MV-4-11 (cell line): ENCODE measurements at regions not wholly inside any gene's neighbourhood (a gene's known extent, or its start where the extent isn't known, plus 50 kb on each side); places are given as distances from the start of the nearest gene placed in this dataset.
"Not testable (repeated sequence)": the region's sequence is repeated elsewhere in the genome, so short reads cannot be mapped to it uniquely, and the experiment has no call there.

Experiments
- DNase-seq: peaks from one replicate; lab custom pipeline; 2025; lab: John Stamatoyannopoulos, UW

DNA sequence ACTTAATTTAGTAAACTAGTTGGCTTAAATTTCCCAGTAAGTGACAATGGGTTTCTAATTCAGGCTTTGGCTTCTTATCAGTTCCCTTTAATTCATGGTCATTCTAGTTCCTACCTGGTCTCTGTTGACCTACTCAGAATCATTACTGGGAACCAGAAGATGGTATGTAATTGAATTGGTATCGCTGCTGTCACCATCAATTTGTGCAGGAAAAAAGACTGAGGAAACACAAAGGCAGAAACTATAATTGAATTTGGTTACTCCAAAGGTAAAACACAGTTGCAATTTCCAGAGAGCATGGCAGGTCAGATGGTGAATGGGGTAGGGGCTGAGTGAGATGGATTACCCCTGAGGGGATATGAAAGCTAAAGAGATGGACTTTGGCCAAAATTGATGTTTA lies 226.5 kb upstream of the GAP43 start:
- no peak for DNase-seq

DNA sequence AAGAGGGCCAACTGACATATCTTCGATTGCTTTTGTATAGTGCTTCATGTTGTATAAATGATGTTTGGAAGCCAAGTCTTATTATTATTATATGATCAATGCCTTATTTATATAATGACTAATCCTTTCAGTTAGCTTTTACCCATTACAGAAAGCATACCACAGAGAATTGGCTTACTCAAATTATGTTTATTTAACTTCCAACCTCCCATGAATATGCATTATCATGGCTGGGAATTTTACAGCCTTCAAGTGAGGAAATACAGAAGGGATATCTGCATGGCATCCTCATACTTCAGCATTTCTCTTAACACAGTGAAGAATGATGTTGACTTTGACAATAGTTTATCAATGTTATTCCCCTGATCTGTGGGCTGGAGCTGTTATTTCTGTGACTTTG lies 225.9 kb upstream of the GAP43 start:
- no peak for DNase-seq

- DNase-seq: no peak
Measured at GRCh38 chr3:115398506-115398905, 224.8 kb upstream of the GAP43 start.

- DNase-seq: no peak
Measured at GRCh38 chr3:115399750-115400149, 223.6 kb upstream of the GAP43 start.

DNA sequence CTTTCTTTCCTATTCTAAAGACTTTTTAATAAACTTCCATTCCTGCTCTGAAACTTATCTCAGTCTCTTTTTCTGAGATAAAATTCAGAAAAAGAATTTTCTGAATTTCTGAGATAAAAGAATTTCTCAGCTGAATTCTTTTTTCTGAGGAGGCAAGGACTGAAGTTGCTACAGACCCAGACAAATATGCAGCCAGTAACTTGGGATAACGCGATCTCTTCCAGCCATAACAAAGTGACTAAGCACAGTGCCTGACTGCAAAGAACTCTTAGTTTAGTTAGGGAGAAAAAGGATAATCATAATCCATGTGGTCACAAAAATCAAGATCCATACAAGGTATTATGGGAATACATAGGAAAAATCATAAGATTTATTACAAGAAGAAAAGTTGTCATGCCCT lies 222.0 kb upstream of the GAP43 start:
- DNase-seq: no peak

DNA sequence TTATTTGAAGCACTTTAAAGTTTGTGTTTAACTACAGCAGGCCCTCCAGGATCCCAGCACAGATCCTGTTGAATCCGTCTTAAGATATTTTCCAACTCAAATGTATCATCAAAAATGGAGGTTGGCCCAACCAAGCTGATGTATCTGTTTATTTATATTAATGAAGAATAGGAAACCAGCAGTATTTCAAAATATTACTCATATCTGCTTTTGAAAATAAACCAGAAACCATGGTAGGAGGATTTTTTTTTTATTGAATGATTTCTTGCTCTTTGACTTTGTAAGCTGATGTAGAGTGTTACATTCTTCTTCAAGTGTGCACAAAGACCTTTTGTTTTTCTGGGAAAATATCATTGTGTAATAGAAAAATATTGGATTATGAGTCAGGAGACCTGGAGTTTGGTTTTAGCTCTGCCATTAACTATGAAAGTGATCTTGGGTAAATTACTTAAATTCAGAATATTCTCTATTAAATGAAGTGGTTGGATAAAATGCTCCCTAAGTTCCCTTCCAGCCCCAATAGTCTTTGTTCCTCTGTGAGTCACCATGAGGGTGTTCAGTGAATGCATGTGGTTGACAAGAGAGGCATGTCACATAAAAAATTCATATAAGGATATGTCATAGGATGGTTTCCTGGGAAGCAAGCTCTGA lies 221.3 kb upstream of the GAP43 start:
- no peak for DNase-seq

- DNase-seq: no peak
Measured at GRCh38 chr3:115402651-115403050, 220.7 kb upstream of the GAP43 start.

DNA sequence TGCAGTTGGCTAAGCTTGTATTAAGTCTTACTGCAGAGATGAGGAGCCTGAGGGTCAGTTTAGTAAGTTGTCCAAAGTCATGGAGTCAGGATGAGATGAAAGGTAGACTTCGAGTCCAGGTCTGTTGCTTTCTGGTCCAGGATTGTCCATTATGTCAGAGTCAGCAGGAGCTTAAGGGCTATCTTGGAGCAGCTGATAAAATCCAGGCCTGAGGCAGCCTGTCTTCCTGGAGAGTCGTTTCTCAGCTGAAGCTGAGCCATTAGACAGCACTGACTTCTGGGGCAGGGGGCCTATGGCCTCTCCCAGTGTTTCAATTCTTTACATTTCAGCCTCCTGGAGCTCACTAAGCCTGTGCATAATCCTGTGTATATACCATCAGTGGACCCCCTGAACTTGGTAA lies 219.5 kb upstream of the GAP43 start:
- no peak for DNase-seq

DNA sequence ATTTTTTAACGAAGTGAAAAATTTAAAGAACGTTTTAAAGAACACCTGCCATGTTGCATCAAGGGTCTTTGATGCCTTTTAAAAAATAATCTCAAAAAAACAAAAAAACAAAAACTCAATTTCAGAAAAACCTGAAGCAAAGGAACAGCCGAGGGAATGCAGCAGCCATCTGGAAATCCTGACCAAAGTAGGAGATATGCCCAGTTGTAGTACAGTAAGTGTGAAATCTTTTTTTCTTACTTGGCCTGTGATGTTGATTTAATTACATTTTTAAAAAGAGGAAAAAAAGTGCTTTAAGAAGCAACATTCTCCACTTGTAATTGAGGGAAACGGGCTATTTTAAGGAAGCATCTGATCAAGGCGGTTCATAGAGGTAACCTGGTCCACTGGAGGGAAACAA lies 213.7 kb upstream of the GAP43 start:
- DNase-seq: no peak

GRCh38 chr3:115414610-115415009 lies 208.7 kb upstream of the GAP43 start:
- not testable (repeated sequence) for DNase-seq

DNA sequence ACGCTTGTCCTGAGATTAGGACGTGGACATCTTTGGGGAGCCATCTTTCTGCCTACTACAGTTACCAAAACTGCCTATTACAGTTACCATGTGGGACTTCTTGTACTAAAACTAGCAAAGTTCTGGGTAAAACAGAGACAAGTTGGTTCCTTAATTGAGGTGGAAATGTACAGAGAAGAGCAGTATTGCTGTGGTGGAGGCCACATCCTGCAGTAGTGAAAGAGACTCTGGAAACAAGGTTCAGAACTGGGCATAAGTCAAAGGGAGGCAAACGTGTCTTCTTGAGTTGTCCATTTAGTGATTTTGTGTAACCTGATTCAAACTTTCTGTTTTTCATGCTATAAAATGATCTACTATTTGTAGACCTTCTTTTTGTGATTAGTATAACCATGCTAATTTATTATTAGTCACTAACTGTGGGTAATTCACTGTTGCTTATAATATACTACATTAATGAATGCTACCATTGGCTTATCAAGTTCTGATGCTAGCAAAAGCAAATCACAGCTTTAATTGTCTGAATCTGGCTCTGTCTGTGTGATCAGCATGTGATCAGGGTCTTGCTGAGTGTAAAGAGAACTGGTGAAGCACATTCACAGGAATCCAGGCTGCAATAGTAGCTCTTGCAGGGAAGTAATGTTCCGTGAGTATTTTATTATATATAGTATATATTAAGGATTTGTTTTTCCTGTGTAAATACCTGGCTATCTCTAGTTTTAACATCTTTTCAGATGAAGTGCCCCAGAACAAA lies 207.9 kb upstream of the GAP43 start:
- no peak for DNase-seq

GRCh38 chr3:115418583-115418982 lies 204.7 kb upstream of the GAP43 start:
- DNase-seq: no peak

GRCh38 chr3:115420086-115420485 lies 203.2 kb upstream of the GAP43 start:
- no peak for DNase-seq

- peak; percentile 74 for DNase-seq
Measured at GRCh38 chr3:115423170-115423569, 200.1 kb upstream of the GAP43 start.

- DNase-seq: no peak
Measured at GRCh38 chr3:115428841-115429240, 194.5 kb upstream of the GAP43 start.

GRCh38 chr3:115436767-115437301 lies 186.5 kb upstream of the GAP43 start:
- peak; percentile 18 for DNase-seq

GRCh38 chr3:115438799-115439198 lies 184.5 kb upstream of the GAP43 start:
- DNase-seq: no peak

DNA sequence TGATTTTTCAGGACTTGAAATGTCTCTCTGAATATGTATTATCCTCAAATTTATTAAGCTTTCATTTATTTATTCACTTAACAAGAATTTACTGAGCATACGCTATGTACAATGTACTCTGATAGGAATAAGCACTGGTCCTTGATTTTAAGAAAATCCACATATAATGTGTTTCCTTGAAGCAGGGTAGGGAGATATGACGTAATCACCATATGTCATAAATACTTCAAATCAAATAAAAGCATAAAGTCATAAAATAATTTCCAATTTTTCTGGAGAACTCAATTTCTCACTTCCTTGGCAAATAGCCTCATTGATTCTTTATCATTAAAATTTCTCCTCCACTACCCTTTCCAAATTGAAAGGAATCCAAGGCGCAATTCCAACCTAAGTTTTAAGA lies 177.8 kb upstream of the GAP43 start:
- no peak for DNase-seq

GRCh38 chr3:115448851-115449250 lies 174.5 kb upstream of the GAP43 start:
- DNase-seq: no peak

DNA sequence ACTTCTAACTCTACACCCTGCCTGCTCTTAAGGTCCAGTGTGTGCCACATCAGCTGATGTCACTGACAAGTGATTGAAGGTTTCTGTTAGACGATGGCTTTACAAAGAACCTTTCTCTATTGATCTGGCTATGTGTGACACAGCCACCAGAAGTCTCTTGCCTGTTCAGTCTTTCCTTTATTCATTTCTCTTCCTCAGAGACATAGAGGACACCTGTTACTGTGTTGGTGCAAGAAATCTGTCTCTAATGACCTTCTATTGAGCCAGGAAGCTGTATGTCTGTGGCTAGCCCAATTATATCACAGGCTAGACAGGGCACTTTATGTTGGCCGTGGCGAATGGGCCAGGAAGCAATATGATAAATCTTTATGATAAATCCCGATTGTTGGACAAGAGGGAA lies 173.3 kb upstream of the GAP43 start:
- DNase-seq: no peak

DNA sequence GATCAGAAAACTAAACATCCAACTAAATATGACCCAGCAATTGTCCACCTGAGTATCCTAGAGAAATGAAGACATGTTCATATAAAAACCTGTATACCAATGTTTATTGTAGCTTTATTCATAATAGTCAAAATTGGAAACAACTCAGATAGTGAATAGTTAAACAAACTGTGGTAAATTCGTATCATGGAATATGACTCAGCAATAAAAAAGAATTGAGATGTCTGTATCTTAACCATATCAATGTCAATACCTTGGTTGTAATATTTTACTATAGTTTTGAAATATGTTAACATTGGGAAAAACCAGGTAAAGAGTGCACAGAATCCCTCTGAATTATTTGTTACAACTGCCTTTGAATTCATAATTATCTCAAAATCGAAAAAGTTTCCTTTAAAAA lies 159.3 kb upstream of the GAP43 start:
- DNase-seq: no peak

DNA sequence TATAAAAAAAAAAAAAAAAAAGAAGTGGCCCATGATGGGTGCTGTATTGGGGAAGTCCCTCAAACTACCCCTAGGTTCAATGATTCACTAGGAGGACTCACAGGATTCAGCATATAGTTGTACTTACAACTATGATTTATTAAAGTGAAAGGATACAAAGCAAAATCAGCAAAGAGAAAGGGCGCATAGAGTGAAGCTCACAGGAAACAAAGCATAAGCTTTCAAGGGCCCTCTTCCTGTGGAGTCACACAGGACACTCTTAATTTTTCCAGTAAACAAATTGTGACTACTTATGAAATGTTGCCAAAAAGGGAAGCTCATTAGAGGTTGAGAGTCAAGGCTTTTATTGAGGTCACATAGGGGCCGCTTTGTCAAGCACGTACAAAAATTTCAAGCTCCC lies 153.7 kb upstream of the GAP43 start:
- no peak for DNase-seq

DNA sequence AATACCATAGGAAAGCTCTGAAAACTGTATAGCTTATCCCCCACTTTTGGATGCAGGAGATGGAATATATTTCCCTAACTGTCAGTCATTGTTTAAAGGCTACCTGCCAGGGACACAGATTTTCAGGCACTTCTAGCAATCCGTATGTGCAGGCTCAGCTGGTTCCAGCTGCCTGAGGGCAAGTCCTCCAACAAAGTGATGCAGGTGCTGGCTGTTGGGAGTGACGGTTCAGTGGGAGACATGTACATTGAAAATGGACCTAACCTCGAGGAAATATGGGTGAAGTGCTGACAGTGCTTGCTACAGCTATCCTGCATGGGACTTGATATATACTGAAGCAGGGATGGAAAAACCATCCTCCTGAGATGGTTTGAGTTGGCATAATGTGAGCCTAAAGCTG lies 153.1 kb upstream of the GAP43 start:
- no peak for DNase-seq
